ENCODE measurements at regions not wholly inside any gene's neighbourhood (a gene's known extent, or its start where the extent isn't known, plus 50 kb on each side); places are given as distances from the start of the nearest gene placed in this dataset.

- Histone ChIP-seq H3K4me1 (ENCODE audit: control insufficient read depth, insufficient read depth, low read length) (peaks cover 14% of the 10 kb centered on the region), H3K27ac (ENCODE audit: low read depth, low read length) (no peak overlapping the region), H3K4me3 (ENCODE audit: low read depth, low read length) (no peak overlapping the region), H3K36me3 (ENCODE audit: control insufficient read depth, insufficient read depth, low read length) (no peaks in the 10 kb centered on the region), H3K27me3 (ENCODE audit: control insufficient read depth, insufficient read depth, low read length) (no peaks in the 10 kb centered on the region), H3K9me3 (ENCODE audit: control insufficient read depth, insufficient read depth, low read length) (no peaks in the 10 kb centered on the region)
- peak in 1 of 6 donors; percentile 33 for DNase-seq (ENCODE audit: low read depth in 4 of 6, low spot score in 6 of 6)
- 86% methylated on average over 7 of the region's 8 CpGs for WGBS (ENCODE audit: insufficient coverage)
These were observed 212.4 kb upstream of the LRFN2 start for GRCh38 chr6:40799296-40800140.

- no peaks in the 10 kb centered on the region for H3K36me3 ChIP-seq (ENCODE audit: control insufficient read depth, insufficient read depth, low read length)
- no peaks in the 10 kb centered on the region for H3K27me3 ChIP-seq (ENCODE audit: control insufficient read depth, insufficient read depth, low read length)
- H3K4me3 ChIP-seq (ENCODE audit: low read depth, low read length), result no peak overlapping the region
- DNase-seq (ENCODE audit: low read depth in 4 of 6, low spot score in 6 of 6), result peak in 1 of 6 donors; percentile 61
- peaks cover 14% of the 10 kb centered on the region for H3K4me1 ChIP-seq (ENCODE audit: control insufficient read depth, insufficient read depth, low read length)
- 64% methylated on average over 7 of the region's 7 CpGs for WGBS (ENCODE audit: insufficient coverage)
- no peaks in the 10 kb centered on the region for H3K9me3 ChIP-seq (ENCODE audit: control insufficient read depth, insufficient read depth, low read length)
- H3K27ac ChIP-seq (ENCODE audit: low read depth, low read length), result no peak overlapping the region
These were observed 211.1 kb upstream of the LRFN2 start for GRCh38 chr6:40798069-40798770.

GRCh38 chr6:40796260-40797221 lies 209.4 kb upstream of the LRFN2 start:
- Histone ChIP-seq H3K36me3 (ENCODE audit: control insufficient read depth, insufficient read depth, low read length) (no peaks in the 10 kb centered on the region), H3K9me3 (ENCODE audit: control insufficient read depth, insufficient read depth, low read length) (no peaks in the 10 kb centered on the region), H3K4me1 (ENCODE audit: control insufficient read depth, insufficient read depth, low read length) (peaks cover 9% of the 10 kb centered on the region), H3K27ac (ENCODE audit: low read depth, low read length) (no peak overlapping the region), H3K27me3 (ENCODE audit: control insufficient read depth, insufficient read depth, low read length) (no peaks in the 10 kb centered on the region), H3K4me3 (ENCODE audit: low read depth, low read length) (no peak overlapping the region)
- 62% methylated on average over 11 of the region's 14 CpGs for WGBS (ENCODE audit: insufficient coverage)
- DNase-seq (ENCODE audit: low read depth in 4 of 6, low spot score in 6 of 6), result peak in 1 of 6 donors; percentile 66

- Histone ChIP-seq H3K4me3 (ENCODE audit: low read depth, low read length) (no peak overlapping the region), H3K27ac (ENCODE audit: low read depth, low read length) (no peak overlapping the region), H3K9me3 (ENCODE audit: control insufficient read depth, insufficient read depth, low read length) (no peaks in the 10 kb centered on the region), H3K4me1 (ENCODE audit: control insufficient read depth, insufficient read depth, low read length) (peaks cover 9% of the 10 kb centered on the region), H3K27me3 (ENCODE audit: control insufficient read depth, insufficient read depth, low read length) (no peaks in the 10 kb centered on the region), H3K36me3 (ENCODE audit: control insufficient read depth, insufficient read depth, low read length) (no peaks in the 10 kb centered on the region)
- DNase-seq (ENCODE audit: low read depth in 4 of 6, low spot score in 6 of 6), result no peak
- WGBS (ENCODE audit: insufficient coverage), result 67% methylated on average over 2 of the region's 2 CpGs
These were observed 207.4 kb upstream of the LRFN2 start for GRCh38 chr6:40794586-40794985.

GRCh38 chr6:40792183-40792582 lies 205.0 kb upstream of the LRFN2 start:
- no CpG with 5 or more reads among the region's 2 CpGs for WGBS (ENCODE audit: insufficient coverage)

GRCh38 chr6:40791004-40791403 lies 203.8 kb upstream of the LRFN2 start:
- DNase-seq (ENCODE audit: low read depth in 4 of 6, low spot score in 6 of 6), result no peak

More at GRCh38 chr6:40792183-40792582, 205.0 kb upstream of the LRFN2 start:
- H3K9me3 ChIP-seq (ENCODE audit: control insufficient read depth, insufficient read depth, low read length), result no peaks in the 10 kb centered on the region
- no peak overlapping the region for H3K27ac ChIP-seq (ENCODE audit: low read depth, low read length)
- H3K4me1 ChIP-seq (ENCODE audit: control insufficient read depth, insufficient read depth, low read length), result peaks cover 16% of the 10 kb centered on the region
- H3K4me3 ChIP-seq (ENCODE audit: low read depth, low read length), result no peak overlapping the region
- H3K27me3 ChIP-seq (ENCODE audit: control insufficient read depth, insufficient read depth, low read length), result no peaks in the 10 kb centered on the region
- H3K36me3 ChIP-seq (ENCODE audit: control insufficient read depth, insufficient read depth, low read length), result no peaks in the 10 kb centered on the region
- no peak for DNase-seq (ENCODE audit: low read depth in 4 of 6, low spot score in 6 of 6)

GRCh38 chr6:40788661-40789655 lies 201.8 kb upstream of the LRFN2 start:
- Histone ChIP-seq H3K4me1 (ENCODE audit: control insufficient read depth, insufficient read depth, low read length) (peaks cover 6% of the 10 kb centered on the region), H3K36me3 (ENCODE audit: control insufficient read depth, insufficient read depth, low read length) (no peaks in the 10 kb centered on the region), H3K9me3 (ENCODE audit: control insufficient read depth, insufficient read depth, low read length) (no peaks in the 10 kb centered on the region), H3K4me3 (ENCODE audit: low read depth, low read length) (no peak overlapping the region), H3K27me3 (ENCODE audit: control insufficient read depth, insufficient read depth, low read length) (peaks cover 2% of the 10 kb centered on the region), H3K27ac (ENCODE audit: low read depth, low read length) (no peak overlapping the region)
- DNase-seq (ENCODE audit: low read depth in 4 of 6, low spot score in 6 of 6), result peak in 2 of 6 donors; percentile 62 to 73
- WGBS (ENCODE audit: insufficient coverage), result 46% methylated on average over 8 of the region's 11 CpGs

More at GRCh38 chr6:40791004-40791403, 203.8 kb upstream of the LRFN2 start:
- no peaks in the 10 kb centered on the region for H3K9me3 ChIP-seq (ENCODE audit: control insufficient read depth, insufficient read depth, low read length)
- H3K4me3 ChIP-seq (ENCODE audit: low read depth, low read length), result no peak overlapping the region
- H3K27ac ChIP-seq (ENCODE audit: low read depth, low read length), result no peak overlapping the region
- H3K36me3 ChIP-seq (ENCODE audit: control insufficient read depth, insufficient read depth, low read length), result no peaks in the 10 kb centered on the region
- H3K4me1 ChIP-seq (ENCODE audit: control insufficient read depth, insufficient read depth, low read length), result peaks cover 6% of the 10 kb centered on the region
- H3K27me3 ChIP-seq (ENCODE audit: control insufficient read depth, insufficient read depth, low read length), result peaks cover 2% of the 10 kb centered on the region
- WGBS (ENCODE audit: insufficient coverage), result 42% methylated on average over 3 of the region's 4 CpGs

GRCh38 chr6:40782355-40782754 lies 195.2 kb upstream of the LRFN2 start:
- WGBS (ENCODE audit: insufficient coverage), result 87% methylated on average over 3 of the region's 3 CpGs

More at GRCh38 chr6:40782355-40782754, 195.2 kb upstream of the LRFN2 start:
- Histone ChIP-seq H3K36me3 (ENCODE audit: control insufficient read depth, insufficient read depth, low read length) (no peaks in the 10 kb centered on the region), H3K27ac (ENCODE audit: low read depth, low read length) (no peak overlapping the region), H3K27me3 (ENCODE audit: control insufficient read depth, insufficient read depth, low read length) (peaks cover 2% of the 10 kb centered on the region), H3K4me3 (ENCODE audit: low read depth, low read length) (no peak overlapping the region), H3K4me1 (ENCODE audit: control insufficient read depth, insufficient read depth, low read length) (no peaks in the 10 kb centered on the region), H3K9me3 (ENCODE audit: control insufficient read depth, insufficient read depth, low read length) (no peaks in the 10 kb centered on the region)
- DNase-seq (ENCODE audit: low read depth in 4 of 6, low spot score in 6 of 6), result no peak
